ENCODE measurements at regions not wholly inside any gene's neighbourhood (a gene's known extent, or its start where the extent isn't known, plus 50 kb on each side); places are given as distances from the start of the nearest gene placed in this dataset.

GRCh38 chr13:44817131-44817671, 172.1 kb downstream of the NUFIP1 start (continued):
- no peak for TF ChIP-seq TCF12 (IDR thresholded peaks at IDR 0.05; ENCODE audit: low read depth, low read length)
- TF ChIP-seq RNF2 (IDR thresholded peaks at IDR 0.05; ENCODE audit: borderline replicate concordance, low read depth, low read length, missing control alignments, poor library complexity, severe bottlenecking): no peak
- TF ChIP-seq, protein P1, sequence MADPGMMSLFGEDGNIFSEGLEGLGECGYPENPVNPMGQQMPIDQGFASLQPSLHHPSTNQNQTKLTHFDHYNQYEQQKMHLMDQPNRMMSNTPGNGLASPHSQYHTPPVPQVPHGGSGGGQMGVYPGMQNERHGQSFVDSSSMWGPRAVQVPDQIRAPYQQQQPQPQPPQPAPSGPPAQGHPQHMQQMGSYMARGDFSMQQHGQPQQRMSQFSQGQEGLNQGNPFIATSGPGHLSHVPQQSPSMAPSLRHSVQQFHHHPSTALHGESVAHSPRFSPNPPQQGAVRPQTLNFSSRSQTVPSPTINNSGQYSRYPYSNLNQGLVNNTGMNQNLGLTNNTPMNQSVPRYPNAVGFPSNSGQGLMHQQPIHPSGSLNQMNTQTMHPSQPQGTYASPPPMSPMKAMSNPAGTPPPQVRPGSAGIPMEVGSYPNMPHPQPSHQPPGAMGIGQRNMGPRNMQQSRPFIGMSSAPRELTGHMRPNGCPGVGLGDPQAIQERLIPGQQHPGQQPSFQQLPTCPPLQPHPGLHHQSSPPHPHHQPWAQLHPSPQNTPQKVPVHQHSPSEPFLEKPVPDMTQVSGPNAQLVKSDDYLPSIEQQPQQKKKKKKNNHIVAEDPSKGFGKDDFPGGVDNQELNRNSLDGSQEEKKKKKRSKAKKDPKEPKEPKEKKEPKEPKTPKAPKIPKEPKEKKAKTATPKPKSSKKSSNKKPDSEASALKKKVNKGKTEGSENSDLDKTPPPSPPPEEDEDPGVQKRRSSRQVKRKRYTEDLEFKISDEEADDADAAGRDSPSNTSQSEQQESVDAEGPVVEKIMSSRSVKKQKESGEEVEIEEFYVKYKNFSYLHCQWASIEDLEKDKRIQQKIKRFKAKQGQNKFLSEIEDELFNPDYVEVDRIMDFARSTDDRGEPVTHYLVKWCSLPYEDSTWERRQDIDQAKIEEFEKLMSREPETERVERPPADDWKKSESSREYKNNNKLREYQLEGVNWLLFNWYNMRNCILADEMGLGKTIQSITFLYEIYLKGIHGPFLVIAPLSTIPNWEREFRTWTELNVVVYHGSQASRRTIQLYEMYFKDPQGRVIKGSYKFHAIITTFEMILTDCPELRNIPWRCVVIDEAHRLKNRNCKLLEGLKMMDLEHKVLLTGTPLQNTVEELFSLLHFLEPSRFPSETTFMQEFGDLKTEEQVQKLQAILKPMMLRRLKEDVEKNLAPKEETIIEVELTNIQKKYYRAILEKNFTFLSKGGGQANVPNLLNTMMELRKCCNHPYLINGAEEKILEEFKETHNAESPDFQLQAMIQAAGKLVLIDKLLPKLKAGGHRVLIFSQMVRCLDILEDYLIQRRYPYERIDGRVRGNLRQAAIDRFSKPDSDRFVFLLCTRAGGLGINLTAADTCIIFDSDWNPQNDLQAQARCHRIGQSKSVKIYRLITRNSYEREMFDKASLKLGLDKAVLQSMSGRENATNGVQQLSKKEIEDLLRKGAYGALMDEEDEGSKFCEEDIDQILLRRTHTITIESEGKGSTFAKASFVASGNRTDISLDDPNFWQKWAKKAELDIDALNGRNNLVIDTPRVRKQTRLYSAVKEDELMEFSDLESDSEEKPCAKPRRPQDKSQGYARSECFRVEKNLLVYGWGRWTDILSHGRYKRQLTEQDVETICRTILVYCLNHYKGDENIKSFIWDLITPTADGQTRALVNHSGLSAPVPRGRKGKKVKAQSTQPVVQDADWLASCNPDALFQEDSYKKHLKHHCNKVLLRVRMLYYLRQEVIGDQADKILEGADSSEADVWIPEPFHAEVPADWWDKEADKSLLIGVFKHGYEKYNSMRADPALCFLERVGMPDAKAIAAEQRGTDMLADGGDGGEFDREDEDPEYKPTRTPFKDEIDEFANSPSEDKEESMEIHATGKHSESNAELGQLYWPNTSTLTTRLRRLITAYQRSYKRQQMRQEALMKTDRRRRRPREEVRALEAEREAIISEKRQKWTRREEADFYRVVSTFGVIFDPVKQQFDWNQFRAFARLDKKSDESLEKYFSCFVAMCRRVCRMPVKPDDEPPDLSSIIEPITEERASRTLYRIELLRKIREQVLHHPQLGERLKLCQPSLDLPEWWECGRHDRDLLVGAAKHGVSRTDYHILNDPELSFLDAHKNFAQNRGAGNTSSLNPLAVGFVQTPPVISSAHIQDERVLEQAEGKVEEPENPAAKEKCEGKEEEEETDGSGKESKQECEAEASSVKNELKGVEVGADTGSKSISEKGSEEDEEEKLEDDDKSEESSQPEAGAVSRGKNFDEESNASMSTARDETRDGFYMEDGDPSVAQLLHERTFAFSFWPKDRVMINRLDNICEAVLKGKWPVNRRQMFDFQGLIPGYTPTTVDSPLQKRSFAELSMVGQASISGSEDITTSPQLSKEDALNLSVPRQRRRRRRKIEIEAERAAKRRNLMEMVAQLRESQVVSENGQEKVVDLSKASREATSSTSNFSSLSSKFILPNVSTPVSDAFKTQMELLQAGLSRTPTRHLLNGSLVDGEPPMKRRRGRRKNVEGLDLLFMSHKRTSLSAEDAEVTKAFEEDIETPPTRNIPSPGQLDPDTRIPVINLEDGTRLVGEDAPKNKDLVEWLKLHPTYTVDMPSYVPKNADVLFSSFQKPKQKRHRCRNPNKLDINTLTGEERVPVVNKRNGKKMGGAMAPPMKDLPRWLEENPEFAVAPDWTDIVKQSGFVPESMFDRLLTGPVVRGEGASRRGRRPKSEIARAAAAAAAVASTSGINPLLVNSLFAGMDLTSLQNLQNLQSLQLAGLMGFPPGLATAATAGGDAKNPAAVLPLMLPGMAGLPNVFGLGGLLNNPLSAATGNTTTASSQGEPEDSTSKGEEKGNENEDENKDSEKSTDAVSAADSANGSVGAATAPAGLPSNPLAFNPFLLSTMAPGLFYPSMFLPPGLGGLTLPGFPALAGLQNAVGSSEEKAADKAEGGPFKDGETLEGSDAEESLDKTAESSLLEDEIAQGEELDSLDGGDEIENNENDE (IDR thresholded peaks at IDR 0.05; ENCODE audit: insufficient replicate concordance, low read length): no peak
- TF ChIP-seq CREB1 (IDR thresholded peaks at IDR 0.05): no peak
